DMS153 treated with DMSO at 0.1 percent for 48 hours (cell line): ENCODE measurements at regions not wholly inside any gene's neighbourhood (a gene's known extent, or its start where the extent isn't known, plus 50 kb on each side); places are given as distances from the start of the nearest gene placed in this dataset.

Experiments used
- DNase-seq: peaks from one replicate; lab custom pipeline; 2025; ENCODE audit not compliant: unreplicated experiment; lab: John Stamatoyannopoulos, UW

GRCh38 chr5:155952486-155953089, 374.4 kb upstream of the SGCD start:
- no peak for DNase-seq

- no peak for DNase-seq
These were observed 373.6 kb upstream of the SGCD start for GRCh38 chr5:155953335-155953734.

GRCh38 chr5:155954701-155955445, 372.1 kb upstream of the SGCD start:
- DNase-seq, result no peak

GRCh38 chr5:155957884-155958283, 369.1 kb upstream of the SGCD start:
- no peak for DNase-seq

GRCh38 chr5:155959082-155959481, 367.9 kb upstream of the SGCD start:
- DNase-seq, result no peak

- DNase-seq, result no peak
These were observed 366.8 kb upstream of the SGCD start for GRCh38 chr5:155960177-155960576.

- DNase-seq, result no peak
These were observed 357.4 kb upstream of the SGCD start for GRCh38 chr5:155969537-155969936.

GRCh38 chr5:155974369-155974768, 352.6 kb upstream of the SGCD start:
- no peak for DNase-seq

GRCh38 chr5:155978850-155979249, 348.1 kb upstream of the SGCD start:
- no peak for DNase-seq

GRCh38 chr5:155982354-155982753, 344.6 kb upstream of the SGCD start:
- no peak for DNase-seq

- no peak for DNase-seq
These were observed 343.0 kb upstream of the SGCD start for GRCh38 chr5:155983954-155984353.

- DNase-seq, result no peak
These were observed 339.6 kb upstream of the SGCD start for GRCh38 chr5:155987265-155987810.

- no peak for DNase-seq
These were observed 337.1 kb upstream of the SGCD start for GRCh38 chr5:155989879-155990278.

GRCh38 chr5:155996123-155996522, 330.8 kb upstream of the SGCD start:
- no peak for DNase-seq

- no peak for DNase-seq
These were observed 328.7 kb upstream of the SGCD start for GRCh38 chr5:155998257-155998656.

- DNase-seq, result no peak
These were observed 326.8 kb upstream of the SGCD start for GRCh38 chr5:156000115-156000514.

GRCh38 chr5:156004754-156005153, 322.2 kb upstream of the SGCD start:
- no peak for DNase-seq

- DNase-seq, result no peak
These were observed 320.8 kb upstream of the SGCD start for GRCh38 chr5:156006026-156006647.

GRCh38 chr5:156008844-156009243, 318.1 kb upstream of the SGCD start:
- DNase-seq, result no peak

GRCh38 chr5:156009583-156009982, 317.4 kb upstream of the SGCD start:
- DNase-seq, result no peak

- DNase-seq, result no peak
These were observed 311.8 kb upstream of the SGCD start for GRCh38 chr5:156015137-156015536.

- no peak for DNase-seq
These were observed 307.8 kb upstream of the SGCD start for GRCh38 chr5:156019130-156019529.
